ENCODE measurements at regions not wholly inside any gene's neighbourhood (a gene's known extent, or its start where the extent isn't known, plus 50 kb on each side); places are given as distances from the start of the nearest gene placed in this dataset.

DNA sequence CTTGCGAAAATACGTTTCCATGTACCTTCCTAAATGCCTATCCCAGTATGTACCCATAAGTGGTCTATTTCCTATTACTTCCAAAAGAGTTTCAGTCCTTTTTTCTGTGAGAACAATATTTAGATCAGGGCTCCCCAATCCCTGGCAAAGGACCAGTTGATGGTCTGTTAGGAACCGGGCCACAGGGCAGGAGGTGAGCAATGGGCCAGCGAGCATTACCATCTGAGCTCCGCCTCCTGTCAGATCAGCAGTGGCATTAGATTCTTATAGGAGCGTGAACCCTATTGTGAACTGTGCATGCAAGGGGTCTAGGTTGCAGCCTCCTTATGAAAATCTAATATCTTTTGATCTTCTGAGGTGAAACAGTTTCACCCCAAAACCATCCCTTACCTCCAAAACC, 859.1 kb downstream of the SLITRK6 start:
- TF ChIP-seq, protein P1, sequence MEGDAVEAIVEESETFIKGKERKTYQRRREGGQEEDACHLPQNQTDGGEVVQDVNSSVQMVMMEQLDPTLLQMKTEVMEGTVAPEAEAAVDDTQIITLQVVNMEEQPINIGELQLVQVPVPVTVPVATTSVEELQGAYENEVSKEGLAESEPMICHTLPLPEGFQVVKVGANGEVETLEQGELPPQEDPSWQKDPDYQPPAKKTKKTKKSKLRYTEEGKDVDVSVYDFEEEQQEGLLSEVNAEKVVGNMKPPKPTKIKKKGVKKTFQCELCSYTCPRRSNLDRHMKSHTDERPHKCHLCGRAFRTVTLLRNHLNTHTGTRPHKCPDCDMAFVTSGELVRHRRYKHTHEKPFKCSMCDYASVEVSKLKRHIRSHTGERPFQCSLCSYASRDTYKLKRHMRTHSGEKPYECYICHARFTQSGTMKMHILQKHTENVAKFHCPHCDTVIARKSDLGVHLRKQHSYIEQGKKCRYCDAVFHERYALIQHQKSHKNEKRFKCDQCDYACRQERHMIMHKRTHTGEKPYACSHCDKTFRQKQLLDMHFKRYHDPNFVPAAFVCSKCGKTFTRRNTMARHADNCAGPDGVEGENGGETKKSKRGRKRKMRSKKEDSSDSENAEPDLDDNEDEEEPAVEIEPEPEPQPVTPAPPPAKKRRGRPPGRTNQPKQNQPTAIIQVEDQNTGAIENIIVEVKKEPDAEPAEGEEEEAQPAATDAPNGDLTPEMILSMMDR (IDR thresholded peaks at IDR 0.05) = no peak
- TF ChIP-seq POLR2A (IDR thresholded peaks at IDR 0.05) = no peak
- TF ChIP-seq EP300 (IDR thresholded peaks at IDR 0.05) = no peak
